ENCODE measurements at regions not wholly inside any gene's neighbourhood (a gene's known extent, or its start where the extent isn't known, plus 50 kb on each side); places are given as distances from the start of the nearest gene placed in this dataset.
"Not testable (repeated sequence)": the region's sequence is repeated elsewhere in the genome, so short reads cannot be mapped to it uniquely, and the experiment has no call there.

DNA sequence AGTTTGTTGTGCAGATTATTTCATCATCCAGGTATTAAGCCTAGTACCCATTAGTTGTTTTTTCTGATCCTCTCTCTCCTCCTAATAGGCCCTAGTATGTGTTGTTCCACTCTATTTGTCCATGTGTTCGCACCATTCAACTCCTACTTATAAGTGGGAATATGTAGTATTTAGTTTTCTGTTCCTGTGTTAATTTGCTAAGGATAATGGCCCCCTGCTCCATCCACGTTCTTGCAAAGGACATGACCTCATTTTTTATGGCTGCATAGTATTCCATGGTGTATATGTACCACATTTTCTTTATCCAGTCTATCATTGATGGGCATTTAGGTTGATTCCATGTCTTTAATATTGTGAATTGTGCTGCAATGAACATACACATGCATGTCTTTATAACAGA, 107.8 kb downstream of the ZNF429 start:
- not testable (repeated sequence) for H3K27ac ChIP-seq (ENCODE audit: low read depth, low read length); H3K36me3 ChIP-seq (ENCODE audit: insufficient read depth, low read length); H3K27me3 ChIP-seq (ENCODE audit: insufficient read depth, low read length); H3K79me2 ChIP-seq (ENCODE audit: control insufficient read depth, insufficient read depth, low read length, unreplicated experiment); H3K4me1 ChIP-seq (ENCODE audit: control insufficient read depth, insufficient read depth, low read length, unreplicated experiment); H2AFZ ChIP-seq (ENCODE audit: low read length, unreplicated experiment); H3K4me3 ChIP-seq (ENCODE audit: low read depth, low read length)

DNA sequence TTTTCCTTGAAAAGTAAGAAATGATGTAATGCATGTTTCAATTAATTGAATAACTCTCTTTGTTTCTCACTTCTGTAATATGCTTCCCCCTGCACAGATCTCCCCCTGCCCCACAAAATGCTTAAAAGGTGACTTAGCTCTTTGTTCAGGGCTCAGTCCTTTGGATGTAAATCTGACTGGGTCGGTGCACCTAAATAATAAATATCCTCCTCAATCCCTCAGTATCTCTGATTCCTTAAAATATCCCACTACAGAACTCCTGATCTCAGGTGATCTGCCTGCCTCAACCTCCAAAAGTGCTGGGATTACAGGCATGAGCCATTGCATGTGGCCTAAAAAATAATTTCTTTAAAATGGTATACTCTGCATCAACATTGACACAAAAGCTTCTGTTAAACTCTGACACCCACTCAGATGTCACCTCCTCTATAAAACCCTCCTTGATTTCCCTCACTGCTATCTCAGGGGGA, 107.0 kb downstream of the ZNF429 start:
- H3K27me3 ChIP-seq (ENCODE audit: insufficient read depth, low read length) = no peaks in the 10 kb centered on the region
- no peak overlapping the region for H3K27ac ChIP-seq (ENCODE audit: low read depth, low read length)
- H3K36me3 ChIP-seq (ENCODE audit: insufficient read depth, low read length) = no peaks in the 10 kb centered on the region
- no peak overlapping the region for H3K4me3 ChIP-seq (ENCODE audit: low read depth, low read length)
- no peak overlapping the region for H2AFZ ChIP-seq (ENCODE audit: low read length, unreplicated experiment)
- no peaks in the 10 kb centered on the region for H3K4me1 ChIP-seq (ENCODE audit: control insufficient read depth, insufficient read depth, low read length, unreplicated experiment)
- H3K79me2 ChIP-seq (ENCODE audit: control insufficient read depth, insufficient read depth, low read length, unreplicated experiment) = no peaks in the 10 kb centered on the region

DNA sequence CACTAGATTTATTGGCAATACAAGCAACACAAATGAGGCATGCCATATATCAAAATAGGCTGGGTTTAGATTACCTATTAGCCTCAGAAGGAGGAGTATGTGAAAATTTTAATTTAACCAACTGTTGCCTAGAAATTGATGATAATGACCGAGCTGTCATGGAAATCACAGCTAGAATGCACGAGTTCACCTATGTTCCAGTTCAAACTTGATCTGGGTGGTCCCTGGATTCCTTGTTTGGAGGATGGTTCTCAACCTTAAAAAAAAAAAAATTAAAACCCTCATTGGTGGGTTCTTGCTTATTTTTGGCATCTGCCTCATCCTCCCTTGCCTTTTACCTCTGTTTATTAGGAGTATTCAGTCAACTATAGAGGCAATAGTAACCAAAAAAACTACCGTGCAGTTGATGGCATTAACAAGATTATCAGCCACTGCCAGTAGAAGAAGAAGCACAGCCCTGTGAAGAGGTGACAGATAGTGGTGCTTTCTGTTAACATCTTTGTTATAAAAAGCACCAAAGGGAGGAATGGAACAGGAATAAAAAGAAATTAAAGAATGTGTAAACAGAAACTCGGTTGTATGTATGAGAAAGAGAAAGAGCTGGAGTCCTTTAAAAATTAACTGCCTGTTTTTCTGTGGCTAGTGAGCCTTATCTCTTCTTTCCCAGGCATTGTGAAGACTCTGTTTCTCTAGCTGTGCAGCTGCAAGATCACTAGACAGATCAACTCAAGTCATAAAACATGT, 106.4 kb downstream of the ZNF429 start:
- no peaks in the 10 kb centered on the region for H3K4me1 ChIP-seq (ENCODE audit: control insufficient read depth, insufficient read depth, low read length, unreplicated experiment)
- no peak overlapping the region for H3K4me3 ChIP-seq (ENCODE audit: low read depth, low read length)
- no peaks in the 10 kb centered on the region for H3K27me3 ChIP-seq (ENCODE audit: insufficient read depth, low read length)

DNA sequence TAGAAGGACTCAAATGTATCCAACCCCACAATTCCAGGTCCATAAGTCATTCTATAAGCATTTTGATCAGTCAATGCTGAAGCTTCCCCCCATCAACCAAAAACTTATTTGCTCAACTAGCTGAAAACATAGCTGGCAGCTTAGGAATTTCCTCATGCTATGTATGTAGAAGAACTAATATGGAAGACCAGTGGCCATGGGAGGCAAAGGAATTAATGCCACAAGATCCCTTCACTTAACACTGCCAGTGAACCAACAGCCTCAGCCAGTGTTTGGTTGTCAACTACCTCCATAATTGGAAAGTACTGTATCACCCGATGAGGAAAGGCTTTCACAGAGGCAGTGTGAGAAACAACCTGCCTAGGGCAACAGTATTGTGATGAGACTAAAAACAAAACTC, 105.4 kb downstream of the ZNF429 start:
- H3K36me3 ChIP-seq (ENCODE audit: insufficient read depth, low read length) = no peaks in the 10 kb centered on the region
- H3K4me1 ChIP-seq (ENCODE audit: control insufficient read depth, insufficient read depth, low read length, unreplicated experiment) = no peaks in the 10 kb centered on the region
- no peak overlapping the region for H3K27ac ChIP-seq (ENCODE audit: low read depth, low read length)
- H3K4me3 ChIP-seq (ENCODE audit: low read depth, low read length) = no peak overlapping the region
- H3K27me3 ChIP-seq (ENCODE audit: insufficient read depth, low read length) = no peaks in the 10 kb centered on the region
- H3K79me2 ChIP-seq (ENCODE audit: control insufficient read depth, insufficient read depth, low read length, unreplicated experiment) = no peaks in the 10 kb centered on the region
- no peak overlapping the region for H2AFZ ChIP-seq (ENCODE audit: low read length, unreplicated experiment)

More for the DNA sequence above, 106.4 kb downstream of the ZNF429 start:
- Histone ChIP-seq H3K79me2 (ENCODE audit: control insufficient read depth, insufficient read depth, low read length, unreplicated experiment) (no peaks in the 10 kb centered on the region), H2AFZ (ENCODE audit: low read length, unreplicated experiment) (no peak overlapping the region), H3K27ac (ENCODE audit: low read depth, low read length) (no peak overlapping the region), H3K36me3 (ENCODE audit: insufficient read depth, low read length) (no peaks in the 10 kb centered on the region)

DNA sequence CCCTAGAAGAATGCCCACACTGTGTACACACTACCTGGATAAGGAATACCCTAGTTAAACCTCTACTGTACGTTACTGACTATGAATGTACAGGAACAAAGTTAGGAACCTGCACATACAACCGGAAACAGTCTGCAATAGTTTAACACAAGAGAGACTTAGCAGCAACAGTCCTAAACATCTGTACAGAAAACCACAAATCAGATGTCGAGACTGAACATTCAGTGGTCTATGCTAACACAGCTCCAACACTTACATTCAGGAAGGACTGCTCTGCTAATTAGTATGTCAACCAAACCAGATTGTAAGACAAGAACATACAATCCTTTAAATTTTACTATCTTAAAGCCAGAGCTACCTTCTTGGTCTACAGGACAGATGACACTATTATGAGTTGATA, 104.9 kb downstream of the ZNF429 start:
- Histone ChIP-seq H2AFZ (ENCODE audit: low read length, unreplicated experiment) (no peak overlapping the region), H3K27ac (ENCODE audit: low read depth, low read length) (no peak overlapping the region), H3K4me1 (ENCODE audit: control insufficient read depth, insufficient read depth, low read length, unreplicated experiment) (no peaks in the 10 kb centered on the region), H3K79me2 (ENCODE audit: control insufficient read depth, insufficient read depth, low read length, unreplicated experiment) (no peaks in the 10 kb centered on the region), H3K36me3 (ENCODE audit: insufficient read depth, low read length) (no peaks in the 10 kb centered on the region), H3K4me3 (ENCODE audit: low read depth, low read length) (no peak overlapping the region), H3K27me3 (ENCODE audit: insufficient read depth, low read length) (no peaks in the 10 kb centered on the region)

DNA sequence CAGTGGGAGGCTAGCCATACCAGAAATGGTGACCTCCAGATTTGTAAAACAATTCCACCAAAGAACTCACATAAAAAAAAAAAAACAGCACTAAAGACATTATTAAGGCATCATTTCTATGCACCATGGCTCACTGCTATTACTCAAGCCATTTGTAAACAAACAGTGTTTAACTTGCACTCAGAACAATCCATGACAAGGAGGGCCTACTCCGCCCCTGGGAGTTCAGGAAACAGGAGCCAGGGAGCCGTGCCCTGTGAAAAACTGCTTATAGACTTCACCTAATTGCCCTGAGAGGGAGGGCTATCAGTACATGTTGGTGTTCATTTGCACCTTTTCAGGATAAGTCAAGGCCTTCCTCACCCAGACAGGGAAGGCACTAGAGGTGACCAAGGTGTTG, 103.2 kb downstream of the ZNF429 start:
- Histone ChIP-seq H3K4me1 (ENCODE audit: control insufficient read depth, insufficient read depth, low read length, unreplicated experiment) (no peaks in the 10 kb centered on the region), H3K4me3 (ENCODE audit: low read depth, low read length) (no peak overlapping the region)

DNA sequence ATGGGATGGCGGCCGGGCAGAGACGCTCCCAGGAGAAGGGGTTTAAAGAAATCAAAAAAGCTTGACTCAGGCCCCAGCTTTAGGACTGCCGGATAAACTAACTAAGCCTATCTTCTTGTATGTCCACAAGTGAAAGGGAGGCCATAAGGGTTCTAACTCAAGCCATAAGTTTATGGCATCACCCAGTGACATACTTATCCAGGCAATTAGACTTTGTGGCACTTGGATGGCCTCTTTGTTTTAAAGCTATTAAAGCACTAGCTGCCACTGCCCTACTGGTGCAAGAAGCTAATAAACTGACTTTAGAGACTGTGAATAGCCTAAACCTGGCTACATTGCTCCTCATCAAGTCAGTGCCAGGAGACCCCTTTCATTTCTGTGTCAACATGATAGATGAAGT, 102.0 kb downstream of the ZNF429 start:
- Histone ChIP-seq H3K27me3 (ENCODE audit: insufficient read depth, low read length) (no peaks in the 10 kb centered on the region), H3K4me3 (ENCODE audit: low read depth, low read length) (no peak overlapping the region), H3K79me2 (ENCODE audit: control insufficient read depth, insufficient read depth, low read length, unreplicated experiment) (no peaks in the 10 kb centered on the region), H3K4me1 (ENCODE audit: control insufficient read depth, insufficient read depth, low read length, unreplicated experiment) (no peaks in the 10 kb centered on the region), H3K27ac (ENCODE audit: low read depth, low read length) (no peak overlapping the region), H2AFZ (ENCODE audit: low read length, unreplicated experiment) (no peak overlapping the region), H3K36me3 (ENCODE audit: insufficient read depth, low read length) (no peaks in the 10 kb centered on the region)

More for the DNA sequence above, 103.2 kb downstream of the ZNF429 start:
- Histone ChIP-seq H3K27me3 (ENCODE audit: insufficient read depth, low read length) (no peaks in the 10 kb centered on the region), H2AFZ (ENCODE audit: low read length, unreplicated experiment) (no peak overlapping the region), H3K36me3 (ENCODE audit: insufficient read depth, low read length) (no peaks in the 10 kb centered on the region), H3K27ac (ENCODE audit: low read depth, low read length) (no peak overlapping the region), H3K79me2 (ENCODE audit: control insufficient read depth, insufficient read depth, low read length, unreplicated experiment) (no peaks in the 10 kb centered on the region)

DNA sequence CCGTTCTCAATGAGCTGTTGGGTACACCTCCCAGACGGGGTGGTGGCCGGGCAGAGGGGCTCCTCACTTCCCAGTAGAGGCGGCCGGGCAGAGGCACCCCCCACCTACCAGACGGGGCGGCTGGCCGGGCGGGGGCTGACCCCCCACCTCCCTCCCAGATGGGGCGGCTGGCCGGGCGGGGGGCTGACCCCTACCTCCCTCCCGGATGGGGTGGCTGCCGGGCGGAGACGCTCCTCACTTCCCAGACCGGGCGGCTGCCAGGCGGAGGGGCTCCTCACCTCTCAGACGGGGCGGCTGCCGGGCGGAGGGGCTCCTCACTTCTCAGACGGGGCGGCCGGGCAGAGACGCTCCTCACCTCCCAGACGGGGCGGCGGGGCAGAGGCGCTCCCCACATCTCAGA, 101.6 kb downstream of the ZNF429 start:
- not testable (repeated sequence) for H3K27ac ChIP-seq (ENCODE audit: low read depth, low read length); H3K27me3 ChIP-seq (ENCODE audit: insufficient read depth, low read length); H3K79me2 ChIP-seq (ENCODE audit: control insufficient read depth, insufficient read depth, low read length, unreplicated experiment); H2AFZ ChIP-seq (ENCODE audit: low read length, unreplicated experiment); H3K4me3 ChIP-seq (ENCODE audit: low read depth, low read length); H3K4me1 ChIP-seq (ENCODE audit: control insufficient read depth, insufficient read depth, low read length, unreplicated experiment); H3K36me3 ChIP-seq (ENCODE audit: insufficient read depth, low read length)

DNA sequence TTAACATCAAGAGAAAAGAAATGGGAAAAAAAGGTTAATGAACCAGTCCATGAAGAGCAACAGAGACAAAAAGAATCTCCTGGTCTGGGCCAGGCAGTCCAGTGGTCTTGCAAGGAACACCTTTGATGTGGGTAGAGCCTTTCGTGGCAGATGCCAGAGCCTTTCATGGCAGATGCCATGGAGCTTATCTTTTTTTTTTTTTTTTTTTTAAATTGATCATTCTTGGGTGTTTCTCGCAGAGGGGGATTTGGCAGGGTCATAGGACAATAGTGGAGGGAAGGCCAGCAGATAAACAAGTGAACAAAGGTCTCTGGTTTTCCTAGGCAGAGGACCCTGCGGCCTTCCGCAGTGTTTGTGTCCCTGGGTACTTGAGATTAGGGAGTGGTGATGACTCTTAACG, 100.9 kb downstream of the ZNF429 start:
- not testable (repeated sequence) for H3K79me2 ChIP-seq (ENCODE audit: control insufficient read depth, insufficient read depth, low read length, unreplicated experiment); H3K36me3 ChIP-seq (ENCODE audit: insufficient read depth, low read length); H3K27ac ChIP-seq (ENCODE audit: low read depth, low read length); H2AFZ ChIP-seq (ENCODE audit: low read length, unreplicated experiment); H3K4me3 ChIP-seq (ENCODE audit: low read depth, low read length); H3K4me1 ChIP-seq (ENCODE audit: control insufficient read depth, insufficient read depth, low read length, unreplicated experiment); H3K27me3 ChIP-seq (ENCODE audit: insufficient read depth, low read length)

DNA sequence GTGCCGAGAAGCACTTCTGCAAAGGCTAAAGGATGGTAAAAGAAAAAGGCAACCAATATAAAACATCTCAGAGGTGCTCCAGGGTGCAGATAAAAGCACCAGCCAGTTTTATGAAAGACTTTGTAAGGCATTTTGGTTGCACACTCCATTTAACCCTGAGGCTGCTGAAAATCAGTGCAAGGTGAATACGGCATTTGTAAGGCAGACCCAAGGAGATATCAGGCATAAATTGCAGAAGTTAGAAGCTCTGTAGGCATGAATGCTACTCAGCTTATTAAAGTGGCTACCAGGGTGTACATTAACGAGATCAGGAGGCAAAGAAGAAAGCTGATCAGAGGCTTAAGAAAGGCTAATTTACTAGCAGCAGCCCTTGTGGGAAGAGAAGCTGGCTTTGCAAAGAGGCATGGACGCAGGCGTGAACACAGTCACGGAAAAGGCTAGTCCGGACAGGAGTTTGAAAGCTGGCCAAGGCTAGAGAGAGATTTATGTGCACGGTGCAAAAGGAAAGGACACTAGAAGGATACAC, 99.6 kb downstream of the ZNF429 start:
- peak overlapping the region; percentile 83 for H3K4me3 ChIP-seq (ENCODE audit: low read depth, low read length)
- no peaks in the 10 kb centered on the region for H3K79me2 ChIP-seq (ENCODE audit: control insufficient read depth, insufficient read depth, low read length, unreplicated experiment)
- no peaks in the 10 kb centered on the region for H3K36me3 ChIP-seq (ENCODE audit: insufficient read depth, low read length)
- no peaks in the 10 kb centered on the region for H3K27me3 ChIP-seq (ENCODE audit: insufficient read depth, low read length)
- no peak overlapping the region for H3K27ac ChIP-seq (ENCODE audit: low read depth, low read length)
- no peaks in the 10 kb centered on the region for H3K4me1 ChIP-seq (ENCODE audit: control insufficient read depth, insufficient read depth, low read length, unreplicated experiment)
- H2AFZ ChIP-seq (ENCODE audit: low read length, unreplicated experiment) = peak overlapping the region; percentile 89
